Stimulated activated naive B cell treated with anti-CD40 and anti-IgM and Interleukin-4, amounts not matched to agents 10 μg/mL and 1 μg/mL and 100 μg/mL, for 72 hours (primary cell): ENCODE measurements at regions not wholly inside any gene's neighbourhood (a gene's known extent, or its start where the extent isn't known, plus 50 kb on each side); places are given as distances from the start of the nearest gene placed in this dataset.

ENCODE experiments used
- ATAC-seq, 2 donors: fragments of 150-1000 bp; cut with Tn5 transposase; replicated peaks; 2 replicates each; pipeline ENCODE4 v1.10.0; 2021; ENCODE audit warnings: moderate library complexity in 1 of 2
- DNase-seq: peaks from one replicate; pipeline ENCODE4 v3.0.0; 2021
- H3K27ac Mint-ChIP-seq: one replicate; pipeline ENCODE4 v1.8.0; 2022; ENCODE audit warnings: mild to moderate bottlenecking, mixed read lengths
- H3K27me3 Mint-ChIP-seq, 2 donors: one replicate each; pipeline ENCODE4 v1.8.0; 2022; ENCODE audit warnings: mixed read lengths in 2 of 2
- H3K36me3 Mint-ChIP-seq, 2 donors: one replicate each; pipeline ENCODE4 v1.8.0; 2022; ENCODE audit warnings: mixed read lengths in 2 of 2, mild to moderate bottlenecking in 1 of 2
- H3K4me1 Mint-ChIP-seq, 2 donors: one replicate each; pipeline ENCODE4 v1.8.0; 2022; ENCODE audit warnings: mixed read lengths in 2 of 2, mild to moderate bottlenecking in 1 of 2
- H3K4me3 Mint-ChIP-seq, 2 donors: one replicate each; pipeline ENCODE4 v1.8.0; 2022; ENCODE audit warnings: mild to moderate bottlenecking in 2 of 2, mixed read lengths in 2 of 2, moderate library complexity in 1 of 2
- H3K9me3 Mint-ChIP-seq, 2 donors: one replicate each; pipeline ENCODE4 v1.8.0; 2022; ENCODE audit warnings: mixed read lengths in 2 of 2, mild to moderate bottlenecking in 1 of 2

- Mint-ChIP-seq H3K4me3 (no peak overlapping the region), H3K27me3 (no peaks in the 10 kb centered on the region), H3K4me1 (no peaks in the 10 kb centered on the region), H3K36me3 (no peaks in the 10 kb centered on the region), H3K9me3 (peaks cover 4 to 7% of the 10 kb centered on the region in 2 donors), H3K27ac (no peak overlapping the region)
- no peak for ATAC-seq
- DNase-seq, result no peak
These were observed 150.3 kb downstream of the CBLN4 start for GRCh38 chr20:55855052-55855451.

GRCh38 chr20:55830121-55830827 is 175.0 kb downstream of the CBLN4 start:
- H3K36me3 Mint-ChIP-seq, result no peaks in the 10 kb centered on the region
- H3K4me3 Mint-ChIP-seq, result no peak overlapping the region
- no peaks in the 10 kb centered on the region for H3K4me1 Mint-ChIP-seq
- ATAC-seq (no peak), DNase-seq (no peak)
- peaks cover 0 to 2% of the 10 kb centered on the region in 2 donors for H3K9me3 Mint-ChIP-seq
- H3K27ac Mint-ChIP-seq, result no peak overlapping the region
- H3K27me3 Mint-ChIP-seq, result no peaks in the 10 kb centered on the region

DNA sequence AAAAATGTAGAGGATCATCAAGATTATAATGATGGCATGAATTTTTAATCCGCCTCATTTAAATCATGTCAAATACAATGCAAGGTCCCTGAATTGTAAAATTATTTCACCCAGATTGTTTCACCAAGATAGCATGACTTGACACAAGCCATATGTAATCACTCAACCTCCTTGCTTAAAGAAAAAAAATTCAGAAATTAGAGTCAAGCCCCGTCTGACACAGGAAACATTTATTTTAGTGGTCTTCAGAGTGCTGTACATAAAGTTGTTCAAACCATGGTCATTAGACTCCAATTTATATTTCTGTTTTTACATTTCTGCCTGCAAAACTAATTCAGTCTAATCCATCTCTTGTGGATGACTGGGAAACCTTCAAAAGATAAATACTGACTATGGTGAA is 200.2 kb downstream of the CBLN4 start:
- Mint-ChIP-seq H3K4me3 (no peak overlapping the region), H3K27me3 (no peaks in the 10 kb centered on the region), H3K27ac (no peak overlapping the region), H3K9me3 (peaks cover 4% of the 10 kb centered on the region in 2 donors), H3K36me3 (no peaks in the 10 kb centered on the region), H3K4me1 (no peaks in the 10 kb centered on the region)
- DNase-seq, result no peak
- ATAC-seq, result no peak

DNA sequence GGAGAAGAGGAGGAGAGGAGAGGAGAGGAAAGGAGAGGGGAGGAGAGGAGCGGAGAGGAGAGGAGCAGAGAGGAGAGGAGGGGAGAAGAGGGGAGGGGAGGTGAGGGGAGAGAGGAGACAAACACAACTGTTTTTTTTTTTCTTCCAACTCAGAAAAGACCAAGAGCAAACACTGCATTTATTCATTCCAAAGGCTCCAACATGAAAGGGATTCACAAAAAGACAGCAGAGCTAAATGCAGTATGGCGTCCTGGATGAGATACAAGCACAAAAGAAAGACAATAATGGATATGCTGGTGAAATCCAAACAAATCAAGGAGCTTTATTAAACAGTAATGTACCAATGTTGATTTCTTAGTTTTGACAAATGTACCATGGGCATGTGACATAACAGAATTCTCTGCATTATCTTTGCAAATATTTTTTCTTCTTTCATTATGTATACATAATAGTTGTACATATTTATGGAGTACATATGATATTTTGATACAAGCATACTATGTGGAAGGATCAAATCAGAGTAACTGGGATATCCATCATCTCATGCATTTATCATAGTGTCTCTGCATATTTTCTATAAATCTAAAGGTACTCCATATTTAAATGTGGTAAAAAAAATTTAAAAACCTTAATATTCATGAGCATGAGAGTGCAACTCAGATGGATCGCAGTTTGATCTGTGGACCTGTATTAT is 204.6 kb downstream of the CBLN4 start:
- no peak for ATAC-seq
- Mint-ChIP-seq H3K36me3 (no peaks in the 10 kb centered on the region), H3K27ac (no peak overlapping the region), H3K27me3 (no peaks in the 10 kb centered on the region), H3K9me3 (peaks cover 7 to 11% of the 10 kb centered on the region in 2 donors), H3K4me1 (no peaks in the 10 kb centered on the region), H3K4me3 (no peak overlapping the region)
- DNase-seq, result no peak

DNA sequence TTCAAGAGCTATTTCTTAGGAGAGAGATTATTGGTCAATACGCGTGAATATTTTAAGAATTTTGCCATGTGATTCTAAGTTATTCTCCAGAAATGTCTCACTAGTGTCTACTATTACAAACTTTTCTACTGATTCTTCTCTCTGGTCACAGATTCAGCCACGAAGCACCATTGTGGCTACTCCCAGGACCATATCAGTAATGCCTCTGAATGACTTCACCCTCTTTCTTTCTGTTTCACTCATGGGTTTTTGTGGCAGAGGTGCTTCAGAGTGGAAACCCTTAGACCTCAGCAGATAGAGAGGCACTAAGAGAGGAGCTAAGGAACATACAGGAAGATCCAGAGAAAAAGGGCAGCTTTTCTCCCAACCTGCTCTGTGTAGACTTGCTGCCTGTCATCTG is 211.3 kb downstream of the CBLN4 start:
- Mint-ChIP-seq H3K27me3 (no peaks in the 10 kb centered on the region), H3K36me3 (no peaks in the 10 kb centered on the region), H3K4me3 (no peak overlapping the region), H3K27ac (no peak overlapping the region), H3K9me3 (peaks cover 11 to 15% of the 10 kb centered on the region in 2 donors), H3K4me1 (no peaks in the 10 kb centered on the region)
- no peak for DNase-seq
- no peak for ATAC-seq

GRCh38 chr20:55792049-55792448 is 213.3 kb downstream of the CBLN4 start:
- Mint-ChIP-seq H3K9me3 (peaks cover 7 to 12% of the 10 kb centered on the region in 2 donors), H3K4me1 (no peaks in the 10 kb centered on the region), H3K4me3 (no peak overlapping the region), H3K36me3 (no peaks in the 10 kb centered on the region), H3K27ac (no peak overlapping the region), H3K27me3 (no peaks in the 10 kb centered on the region)
- ATAC-seq (no peak), DNase-seq (no peak)

DNA sequence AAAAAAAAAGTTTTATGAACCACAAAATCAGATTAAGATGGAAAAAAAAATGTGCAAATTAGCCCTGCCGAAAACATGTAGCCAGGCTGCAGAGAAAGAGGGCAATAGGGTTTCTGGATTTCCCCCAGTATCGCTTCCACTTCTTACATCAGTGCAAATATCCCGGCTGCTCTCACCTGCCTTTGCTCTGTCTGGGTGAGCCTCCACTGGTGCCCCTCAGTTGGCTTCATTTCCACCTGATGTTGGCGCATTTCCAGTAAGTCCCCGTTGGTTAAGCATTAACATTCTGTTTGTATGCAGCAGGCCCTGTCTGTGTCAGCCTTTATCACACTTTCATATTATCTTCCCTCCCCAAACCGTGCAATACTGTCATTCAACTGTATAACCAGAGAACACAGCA is 215.1 kb downstream of the CBLN4 start:
- H3K27ac Mint-ChIP-seq, result no peak overlapping the region
- no peaks in the 10 kb centered on the region for H3K36me3 Mint-ChIP-seq
- no peak overlapping the region for H3K4me3 Mint-ChIP-seq
- no peak for ATAC-seq
- H3K4me1 Mint-ChIP-seq, result no peaks in the 10 kb centered on the region
- H3K27me3 Mint-ChIP-seq, result no peaks in the 10 kb centered on the region
- H3K9me3 Mint-ChIP-seq, result peaks cover 5 to 12% of the 10 kb centered on the region in 2 donors
- no peak for DNase-seq

DNA sequence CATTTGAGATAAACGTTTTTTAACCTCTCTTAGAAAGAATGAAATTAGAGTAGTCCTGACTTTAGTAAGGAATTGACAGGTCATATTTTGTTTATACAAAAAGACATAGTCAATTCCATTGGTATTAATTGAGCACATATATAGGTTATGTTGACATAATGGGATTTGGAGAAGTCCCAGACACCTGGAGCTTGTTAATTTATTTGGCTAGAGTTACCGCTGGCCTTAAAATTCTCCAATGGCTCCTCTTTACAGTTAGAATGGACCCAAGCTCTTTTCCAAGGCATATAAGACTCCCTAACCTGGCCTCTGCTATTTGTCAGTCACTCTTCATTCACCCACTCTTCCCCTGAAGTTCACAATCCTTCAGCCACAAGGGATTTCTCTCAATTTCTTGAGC is 221.3 kb downstream of the CBLN4 start:
- no peaks in the 10 kb centered on the region for H3K27me3 Mint-ChIP-seq

DNA sequence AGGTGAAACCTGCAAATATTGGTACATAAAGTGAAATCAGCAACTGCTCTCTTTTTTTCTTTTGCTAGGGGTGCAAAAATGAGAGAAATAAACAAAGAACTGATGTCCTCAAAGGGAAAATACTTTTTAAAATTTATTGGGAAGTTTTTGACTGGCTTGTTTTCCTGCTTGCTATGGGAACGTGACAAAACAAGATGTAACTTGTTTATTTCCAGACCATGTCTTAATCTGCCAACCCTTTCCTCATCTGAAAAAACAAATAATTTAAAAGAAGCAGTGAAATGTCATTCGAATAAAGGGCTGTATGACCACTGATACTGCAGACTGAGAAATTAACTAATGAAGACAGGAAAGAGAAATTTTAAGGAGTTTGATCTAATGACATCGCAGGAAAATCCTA is 221.9 kb downstream of the CBLN4 start:
- no peaks in the 10 kb centered on the region for H3K27me3 Mint-ChIP-seq
- ATAC-seq (no peak), DNase-seq (no peak)
- H3K4me1 Mint-ChIP-seq, result no peaks in the 10 kb centered on the region
- no peak overlapping the region for H3K27ac Mint-ChIP-seq
- H3K4me3 Mint-ChIP-seq, result no peak overlapping the region
- H3K36me3 Mint-ChIP-seq, result no peaks in the 10 kb centered on the region
- peaks cover 0 to 4% of the 10 kb centered on the region in 2 donors for H3K9me3 Mint-ChIP-seq

More for the DNA sequence above, 221.3 kb downstream of the CBLN4 start:
- Mint-ChIP-seq H3K27ac (no peak overlapping the region), H3K4me1 (no peaks in the 10 kb centered on the region), H3K36me3 (no peaks in the 10 kb centered on the region), H3K9me3 (peaks cover 0 to 4% of the 10 kb centered on the region in 2 donors), H3K4me3 (no peak overlapping the region)
- DNase-seq (no peak), ATAC-seq (no peak)

DNA sequence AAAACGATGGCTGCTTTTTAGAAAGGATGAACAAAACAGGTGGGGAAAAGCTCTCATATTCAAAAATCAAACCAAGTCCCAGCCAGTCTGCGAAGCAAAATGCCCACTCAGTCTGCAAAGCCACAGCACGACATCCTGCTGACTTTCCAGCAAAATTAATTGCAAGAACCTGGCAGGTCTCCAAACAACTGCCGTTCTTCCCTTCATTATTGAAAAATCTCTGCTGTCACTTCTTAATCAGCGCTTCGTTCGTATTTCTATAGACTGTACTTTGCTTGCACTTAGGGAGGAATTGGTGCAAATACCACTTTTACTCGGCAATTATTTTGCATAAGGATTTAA is 222.4 kb downstream of the CBLN4 start:
- peaks cover 0 to 6% of the 10 kb centered on the region in 2 donors for H3K9me3 Mint-ChIP-seq
- H3K36me3 Mint-ChIP-seq, result no peaks in the 10 kb centered on the region
- no peaks in the 10 kb centered on the region for H3K4me1 Mint-ChIP-seq
- no peak overlapping the region for H3K27ac Mint-ChIP-seq
- H3K27me3 Mint-ChIP-seq, result no peaks in the 10 kb centered on the region
- ATAC-seq (no peak), DNase-seq (no peak)
- H3K4me3 Mint-ChIP-seq, result no peak overlapping the region

GRCh38 chr20:55782224-55782911 is 223.0 kb downstream of the CBLN4 start:
- Mint-ChIP-seq H3K4me1 (no peaks in the 10 kb centered on the region), H3K27ac (no peak overlapping the region), H3K4me3 (no peak overlapping the region), H3K27me3 (no peaks in the 10 kb centered on the region), H3K9me3 (peaks cover 0 to 6% of the 10 kb centered on the region in 2 donors), H3K36me3 (no peaks in the 10 kb centered on the region)
- no peak for ATAC-seq
- DNase-seq, result no peak

GRCh38 chr20:55778796-55779195 is 226.5 kb downstream of the CBLN4 start:
- no peak for DNase-seq
- peaks cover 0 to 4% of the 10 kb centered on the region in 2 donors for H3K9me3 Mint-ChIP-seq
- no peak overlapping the region for H3K4me3 Mint-ChIP-seq
- ATAC-seq, result no peak
- H3K27me3 Mint-ChIP-seq, result no peaks in the 10 kb centered on the region
- H3K36me3 Mint-ChIP-seq, result no peaks in the 10 kb centered on the region
- H3K27ac Mint-ChIP-seq, result no peak overlapping the region
- H3K4me1 Mint-ChIP-seq, result no peaks in the 10 kb centered on the region

GRCh38 chr20:55777641-55778040 is 227.7 kb downstream of the CBLN4 start:
- peaks cover 0 to 5% of the 10 kb centered on the region in 2 donors for H3K9me3 Mint-ChIP-seq
- H3K27me3 Mint-ChIP-seq, result no peaks in the 10 kb centered on the region
- H3K4me1 Mint-ChIP-seq, result no peaks in the 10 kb centered on the region
- H3K4me3 Mint-ChIP-seq, result no peak overlapping the region
- no peak for DNase-seq
- ATAC-seq, result no peak
- no peaks in the 10 kb centered on the region for H3K36me3 Mint-ChIP-seq
- no peak overlapping the region for H3K27ac Mint-ChIP-seq

DNA sequence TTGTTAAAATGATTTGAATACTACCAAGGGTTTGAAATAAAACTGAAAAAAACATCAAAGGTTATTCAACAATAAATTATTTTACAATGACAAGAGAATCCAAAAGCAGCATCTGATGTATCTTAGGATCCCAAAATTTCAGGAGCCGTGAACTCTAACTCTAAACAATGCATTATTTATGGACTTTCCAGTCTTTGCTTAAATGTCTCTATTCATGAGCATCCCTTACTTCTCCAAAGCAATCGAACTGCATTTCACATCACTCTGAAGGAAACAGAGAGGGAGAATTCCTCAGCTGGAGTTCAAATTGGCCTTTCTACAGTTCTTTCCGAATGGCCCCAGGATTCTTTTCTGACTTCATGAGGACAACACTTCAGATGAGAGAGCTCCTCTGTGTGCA is 229.1 kb downstream of the CBLN4 start:
- H3K9me3 Mint-ChIP-seq, result peaks cover 0 to 3% of the 10 kb centered on the region in 2 donors
- ATAC-seq, result no peak
- no peak for DNase-seq
- H3K36me3 Mint-ChIP-seq, result no peaks in the 10 kb centered on the region
- no peak overlapping the region for H3K4me3 Mint-ChIP-seq
- no peak overlapping the region for H3K27ac Mint-ChIP-seq
- no peaks in the 10 kb centered on the region for H3K27me3 Mint-ChIP-seq
- no peaks in the 10 kb centered on the region for H3K4me1 Mint-ChIP-seq

DNA sequence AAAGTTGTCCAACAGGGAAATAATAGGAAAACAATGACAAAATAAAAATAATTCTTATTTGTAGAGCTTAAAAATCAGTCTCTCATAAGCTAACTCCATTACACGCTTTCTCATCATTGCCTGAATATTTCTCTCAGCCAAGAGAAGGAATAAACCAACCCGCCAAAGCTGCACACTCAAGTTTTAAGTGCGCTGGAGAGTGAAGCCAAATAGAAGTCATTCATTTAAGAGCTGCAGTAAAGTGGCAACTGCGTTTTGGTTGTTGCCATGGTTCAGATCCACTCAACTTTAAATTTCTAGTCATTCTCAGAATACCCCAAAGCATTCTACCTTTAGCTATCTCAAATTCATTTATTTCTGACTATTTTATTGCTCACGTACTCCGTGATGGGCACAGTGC is 230.7 kb downstream of the CBLN4 start:
- Mint-ChIP-seq H3K4me1 (no peaks in the 10 kb centered on the region), H3K36me3 (no peaks in the 10 kb centered on the region), H3K4me3 (no peak overlapping the region), H3K27ac (no peak overlapping the region), H3K9me3 (peaks cover 0 to 3% of the 10 kb centered on the region in 2 donors), H3K27me3 (no peaks in the 10 kb centered on the region)
- no peak for ATAC-seq
- no peak for DNase-seq
